Adrenal gland (tissue), 5 donors: ENCODE measurements at regions not wholly inside any gene's neighbourhood (a gene's known extent, or its start where the extent isn't known, plus 50 kb on each side); places are given as distances from the start of the nearest gene placed in this dataset.

Experiments used
- CTCF ChIP-seq, 6 experiments: fragments of 450-650 bp in 4 of 6; fragments of 200-600 bp in 2 of 6; sonication (generic) in 1 of 6; IDR thresholded peaks; 1 replicate in 5 of 6; 2 replicates in 1 of 6; pipeline versions ENCODE4 v1.5.1 to v1.8.0; 2016 to 2021; ENCODE audit warnings: antibody characterized with exemption in 6 of 6, mild to moderate bottlenecking in 2 of 6, moderate library complexity in 1 of 6
- POLR2A ChIP-seq, 2 donors: fragments of 450-650 bp; IDR thresholded peaks; one replicate each; pipeline ENCODE4 v1.6.1; 2017; ENCODE audit warnings: antibody characterized with exemption in 2 of 2, mild to moderate bottlenecking in 2 of 2, moderate library complexity in 1 of 2
- donor health status: DM: no; HTN: no; CAD: no.

DNA sequence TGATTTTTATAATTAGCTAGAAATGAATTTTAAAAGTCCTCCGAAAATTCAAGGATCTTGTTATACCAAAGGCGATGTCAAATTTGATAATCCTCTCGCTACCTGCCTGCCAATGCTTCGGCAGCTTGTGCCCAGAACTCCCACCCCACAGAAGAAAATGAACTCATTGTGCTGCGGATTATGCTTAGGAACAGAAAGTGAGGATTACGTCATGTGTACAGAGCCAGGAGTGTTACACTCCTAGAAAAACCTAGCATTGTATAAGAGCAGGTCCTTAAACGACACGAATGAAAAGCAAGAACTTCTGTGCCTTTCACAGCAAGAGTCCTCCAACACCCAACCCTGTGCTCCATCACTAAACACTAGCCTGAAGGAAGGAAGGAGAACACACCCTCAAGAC is 168.3 kb downstream of the RNF152 start:
- no peak for TF ChIP-seq CTCF (IDR thresholded peaks at IDR 0.05)
- no peak for TF ChIP-seq POLR2A (IDR thresholded peaks at IDR 0.05)
